Upper lobe of left lung (tissue), 4 donors: ENCODE measurements at regions not wholly inside any gene's neighbourhood (a gene's known extent, or its start where the extent isn't known, plus 50 kb on each side); places are given as distances from the start of the nearest gene placed in this dataset.

Source experiments
- CTCF ChIP-seq, 6 experiments: fragments of 450-650 bp in 4 of 6; fragments of 200-600 bp in 2 of 6; sonication (generic) in 2 of 6; IDR thresholded peaks; one replicate each; pipeline ENCODE4 v1.5.1; 2016 to 2019; ENCODE audit warnings: antibody characterized with exemption in 6 of 6
- POLR2A ChIP-seq, 4 donors: fragments of 450-650 bp; IDR thresholded peaks; one replicate each; pipeline ENCODE4 v1.5.1; 2016 to 2017; ENCODE audit warnings: antibody characterized with exemption in 4 of 4, mild to moderate bottlenecking in 2 of 4

- no peak for TF ChIP-seq POLR2A (IDR thresholded peaks at IDR 0.05)
- no peak for TF ChIP-seq CTCF (IDR thresholded peaks at IDR 0.05)
These were observed 440.9 kb downstream of the PRDM2 start for GRCh38 chr1:14140831-14141401.
